ENCODE measurements at regions not wholly inside any gene's neighbourhood (a gene's known extent, or its start where the extent isn't known, plus 50 kb on each side); places are given as distances from the start of the nearest gene placed in this dataset.

- CTCF ChIA-PET: no interaction called here
- Mint-ChIP-seq H3K4me1 (ENCODE audit: insufficient read depth, unreplicated experiment) (no peaks in the 10 kb centered on the region), H3K27me3 (ENCODE audit: insufficient read depth, unreplicated experiment) (no peaks in the 10 kb centered on the region), H3K27ac (ENCODE audit: low read depth, unreplicated experiment) (no peak overlapping the region), H3K36me3 (ENCODE audit: insufficient read depth, unreplicated experiment) (no peaks in the 10 kb centered on the region), H3K9me3 (ENCODE audit: unreplicated experiment) (peaks cover 13% of the 10 kb centered on the region), H3K4me3 (ENCODE audit: unreplicated experiment) (no peak overlapping the region)
- intact Hi-C loops (cut with micrococcal nuclease): no loop called here
- BruUV-seq (replicated peaks): no TSS peak
- no peak for DNase-seq (ENCODE audit: unreplicated experiment)
- no peak for TF ChIP-seq CTCF (IDR thresholded peaks at IDR 0.05; ENCODE audit: unreplicated experiment)
- POLR2A ChIA-PET: no interaction called here
Measured at GRCh38 chr16:17901309-17901708, 430.5 kb upstream of the XYLT1 start.

GRCh38 chr16:17899141-17899540, 428.4 kb upstream of the XYLT1 start:
- CTCF ChIA-PET: no interaction called here
- Mint-ChIP-seq H3K4me3 (ENCODE audit: unreplicated experiment) (no peak overlapping the region), H3K27ac (ENCODE audit: low read depth, unreplicated experiment) (no peak overlapping the region), H3K4me1 (ENCODE audit: insufficient read depth, unreplicated experiment) (no peaks in the 10 kb centered on the region), H3K27me3 (ENCODE audit: insufficient read depth, unreplicated experiment) (no peaks in the 10 kb centered on the region), H3K36me3 (ENCODE audit: insufficient read depth, unreplicated experiment) (no peaks in the 10 kb centered on the region), H3K9me3 (ENCODE audit: unreplicated experiment) (peaks cover 7% of the 10 kb centered on the region)
- DNase-seq (ENCODE audit: unreplicated experiment): no peak
- POLR2A ChIA-PET: no interaction called here
- intact Hi-C loops (cut with micrococcal nuclease): no loop called here
- BruUV-seq (replicated peaks): no TSS peak
- no peak for TF ChIP-seq CTCF (IDR thresholded peaks at IDR 0.05; ENCODE audit: unreplicated experiment)

GRCh38 chr16:17887963-17888362, 417.2 kb upstream of the XYLT1 start:
- peaks cover 20% of the 10 kb centered on the region for H3K9me3 Mint-ChIP-seq (ENCODE audit: unreplicated experiment)
- no peak overlapping the region for H3K27ac Mint-ChIP-seq (ENCODE audit: low read depth, unreplicated experiment)
- POLR2A ChIA-PET: no interaction called here
- intact Hi-C loops (cut with micrococcal nuclease): no loop called here
- H3K36me3 Mint-ChIP-seq (ENCODE audit: insufficient read depth, unreplicated experiment): no peaks in the 10 kb centered on the region
- CTCF ChIA-PET: no interaction called here
- BruUV-seq (replicated peaks): no TSS peak
- no peaks in the 10 kb centered on the region for H3K27me3 Mint-ChIP-seq (ENCODE audit: insufficient read depth, unreplicated experiment)
- no peaks in the 10 kb centered on the region for H3K4me1 Mint-ChIP-seq (ENCODE audit: insufficient read depth, unreplicated experiment)
- no peak overlapping the region for H3K4me3 Mint-ChIP-seq (ENCODE audit: unreplicated experiment)
- no peak for TF ChIP-seq CTCF (IDR thresholded peaks at IDR 0.05; ENCODE audit: unreplicated experiment)
- no peak for DNase-seq (ENCODE audit: unreplicated experiment)

- intact Hi-C loops (cut with micrococcal nuclease): no loop called here
- Mint-ChIP-seq H3K36me3 (ENCODE audit: insufficient read depth, unreplicated experiment) (peaks cover 6% of the 10 kb centered on the region), H3K27me3 (ENCODE audit: insufficient read depth, unreplicated experiment) (no peaks in the 10 kb centered on the region), H3K27ac (ENCODE audit: low read depth, unreplicated experiment) (peak overlapping the region; percentile 65), H3K9me3 (ENCODE audit: unreplicated experiment) (peaks cover 17% of the 10 kb centered on the region), H3K4me1 (ENCODE audit: insufficient read depth, unreplicated experiment) (no peaks in the 10 kb centered on the region), H3K4me3 (ENCODE audit: unreplicated experiment) (no peak overlapping the region)
- ChIA-PET CTCF (no interaction called here), POLR2A (no interaction called here)
- no peak for DNase-seq (ENCODE audit: unreplicated experiment)
- BruUV-seq (replicated peaks): no TSS peak
- no peak for TF ChIP-seq CTCF (IDR thresholded peaks at IDR 0.05; ENCODE audit: unreplicated experiment)
Measured at GRCh38 chr16:17885659-17886207, 415.0 kb upstream of the XYLT1 start.

Data from MCF 10A (cell line).